H1 (cell line): ENCODE measurements at regions not wholly inside any gene's neighbourhood (a gene's known extent, or its start where the extent isn't known, plus 50 kb on each side); places are given as distances from the start of the nearest gene placed in this dataset.

Experiments used
- CTCF ChIA-PET: fragments of 300-600 bp; sonication (Branson Sonifier 250); formaldehyde crosslinking; loops from one replicate; lab custom pipeline; 2021; ENCODE audit not compliant: partially characterized antibody; lab: Charles Lee
- POLR2A ChIA-PET: fragments of 300-600 bp; sonication (Branson Sonifier 250); formaldehyde crosslinking; loops from one replicate; lab custom pipeline; 2021; ENCODE audit warnings: inconsistent platforms; ENCODE audit not compliant: partially characterized antibody; lab: Charles Lee
- DNase-seq, 2 experiments: peaks; one replicate each; pipeline versions ENCODE4 v3.0.0 to v3.0.0-alpha.2; 2010 to 2022; ENCODE audit warnings: low spot score in 2 of 2, low read depth in 1 of 2, mixed read lengths in 1 of 2
- FAIRE-seq: peaks from 2 replicates; lab custom pipeline; 2011; peaks lifted over from hg19 to GRCh38; lab: Jason Lieb, UNC
- H2AFZ ChIP-seq: 2 replicates; pipeline ENCODE4 v1.8.1; 2012; ENCODE audit warnings: low read length, inconsistent platforms
- H2AK5ac ChIP-seq: 2 replicates; pipeline ENCODE4 v1.6.1; 2013; ENCODE audit warnings: low read depth, low read length
- H2BK120ac ChIP-seq: replicated peaks from 2 replicates; pipeline ENCODE3; 2013; ENCODE audit warnings: low read depth, low read length, inconsistent platforms
- H2BK12ac ChIP-seq: 2 replicates; pipeline ENCODE4 v1.6.1; 2013; ENCODE audit warnings: low read depth, low read length
- H2BK15ac ChIP-seq: 2 replicates; pipeline ENCODE4 v1.6.1; 2013; ENCODE audit warnings: low read length
- H2BK20ac ChIP-seq: 2 replicates; pipeline ENCODE4 v1.6.1; 2013; ENCODE audit warnings: low read length
- H2BK5ac ChIP-seq: 2 replicates; pipeline ENCODE4 v1.6.1; 2013; ENCODE audit warnings: low read depth, low read length
- H3K14ac ChIP-seq: 2 replicates; pipeline ENCODE4 v1.6.1; 2013; ENCODE audit warnings: inconsistent platforms; ENCODE audit not compliant: insufficient read length
- H3K18ac ChIP-seq: 2 replicates; pipeline ENCODE4 v1.6.1; 2013; ENCODE audit warnings: low read length; ENCODE audit errors: extremely low read depth
- H3K23ac ChIP-seq: 2 replicates; pipeline ENCODE4 v1.6.1; 2013; ENCODE audit warnings: inconsistent platforms; ENCODE audit not compliant: insufficient read length
- H3K23me2 ChIP-seq: 2 replicates; pipeline ENCODE4 v1.6.1; 2013; ENCODE audit warnings: low read depth, low read length
- H3K27ac ChIP-seq: 2 replicates; pipeline ENCODE4 v1.6.1; 2011; ENCODE audit warnings: low read depth, low read length, inconsistent platforms
- H3K27me3 ChIP-seq, 4 experiments: replicated peaks in 1 of 4; 1 replicate in 1 of 4; 2 replicates in 3 of 4; pipeline versions ENCODE4 v1.6.1 to v1.8.1; 2011 to 2013; ENCODE audit warnings: low read length in 3 of 4, mild to moderate bottlenecking in 3 of 4, inconsistent platforms in 2 of 4, mixed read lengths in 2 of 4, moderate library complexity in 1 of 4; ENCODE audit not compliant: control insufficient read depth in 3 of 4, insufficient read depth in 3 of 4; ENCODE audit errors: extremely low read depth in 1 of 4
- H3K36me3 ChIP-seq, 4 experiments: 2 replicates each; pipeline versions ENCODE4 v1.6.1 to v1.8.1; 2011 to 2013; ENCODE audit warnings: mild to moderate bottlenecking in 4 of 4, low read length in 3 of 4, moderate library complexity in 2 of 4, control low read depth in 1 of 4, inconsistent platforms in 1 of 4; ENCODE audit not compliant: insufficient read depth in 4 of 4, control insufficient read depth in 2 of 4
- H3K4ac ChIP-seq: replicated peaks from 2 replicates; pipeline ENCODE3; 2013; ENCODE audit warnings: low read length, low read depth, mixed read lengths, inconsistent platforms; ENCODE audit not compliant: insufficient read length
- H3K4me1 ChIP-seq, 4 experiments: replicated peaks in 1 of 4; 1 replicate in 1 of 4; 2 replicates in 3 of 4; pipeline versions ENCODE4 v1.6.1 to v1.8.1; 2011 to 2013; ENCODE audit warnings: low read length in 3 of 4, inconsistent platforms in 2 of 4, mixed read lengths in 1 of 4; ENCODE audit not compliant: insufficient read depth in 4 of 4, control insufficient read depth in 3 of 4
- H3K4me2 ChIP-seq, 2 experiments: 2 replicates each; pipeline versions ENCODE4 v1.6.1 to v1.8.1; 2011 to 2013; ENCODE audit warnings: low read depth in 2 of 2, low read length in 2 of 2, control low read depth in 1 of 2, inconsistent platforms in 1 of 2, mild to moderate bottlenecking in 1 of 2; ENCODE audit not compliant: insufficient read depth in 1 of 2
- H3K4me3 ChIP-seq, 4 experiments: fragments of 200-600, 300-600 bp in 1 of 4; sonication (generic), shearing (Covaris generic), sonication (Bioruptor Twin) in 1 of 4; 2 replicates each; pipeline versions ENCODE4 v1.5.1 to v1.8.1; 2011 to 2016; ENCODE audit warnings: low read length in 4 of 4, low read depth in 3 of 4, control low read depth in 2 of 4, inconsistent platforms in 2 of 4, mild to moderate bottlenecking in 2 of 4, mixed read lengths in 1 of 4, moderate library complexity in 1 of 4; ENCODE audit not compliant: insufficient read depth in 2 of 4; ENCODE audit errors: extremely low read depth in 1 of 4
- H3K56ac ChIP-seq: replicated peaks from 2 replicates; pipeline ENCODE3; 2013; ENCODE audit warnings: low read depth, mild to moderate bottlenecking, mixed read lengths, low read length, inconsistent platforms; ENCODE audit not compliant: insufficient read length
- H3K79me1 ChIP-seq: 2 replicates; pipeline ENCODE4 v1.6.1; 2013; ENCODE audit warnings: low read depth, low read length, control low read depth
- H3K79me2 ChIP-seq, 2 experiments: 2 replicates each; pipeline versions ENCODE4 v1.6.1 to v1.8.1; 2012 to 2013; ENCODE audit warnings: low read length in 2 of 2, mild to moderate bottlenecking in 2 of 2, inconsistent platforms in 1 of 2; ENCODE audit not compliant: insufficient read depth in 2 of 2, control insufficient read depth in 1 of 2
- H3K9ac ChIP-seq, 4 experiments: replicated peaks in 1 of 4; 1 replicate in 1 of 4; 2 replicates in 3 of 4; pipeline versions ENCODE4 v1.6.1 to v1.8.1; 2011 to 2013; ENCODE audit warnings: low read depth in 3 of 4, low read length in 3 of 4, control low read depth in 2 of 4, mild to moderate bottlenecking in 2 of 4, moderate library complexity in 2 of 4, inconsistent platforms in 1 of 4; ENCODE audit errors: extremely low read depth in 1 of 4
- H3K9me3 ChIP-seq, 2 experiments: 2 replicates each; pipeline versions ENCODE4 v1.6.1 to v1.8.1; 2012 to 2013; ENCODE audit warnings: mild to moderate bottlenecking in 2 of 2, moderate library complexity in 2 of 2, control low read depth in 1 of 2, inconsistent platforms in 1 of 2, low read depth in 1 of 2, low read length in 1 of 2, mixed read lengths in 1 of 2; ENCODE audit not compliant: insufficient read depth in 2 of 2
- H4K20me1 ChIP-seq, 2 experiments: replicated peaks in 1 of 2; 2 replicates each; pipeline versions ENCODE3 to v1.8.1; 2011 to 2013; ENCODE audit warnings: inconsistent platforms in 2 of 2, low read length in 2 of 2, mild to moderate bottlenecking in 1 of 2; ENCODE audit not compliant: insufficient read depth in 2 of 2, control insufficient read depth in 1 of 2
- H4K5ac ChIP-seq: 2 replicates; pipeline ENCODE4 v1.6.1; 2013; ENCODE audit warnings: low read length, low read depth, mixed read lengths, inconsistent platforms; ENCODE audit not compliant: insufficient read length
- H4K8ac ChIP-seq: 2 replicates; pipeline ENCODE4 v1.8.0; 2013; ENCODE audit warnings: mild to moderate bottlenecking, moderate library complexity, low read length, inconsistent platforms; ENCODE audit not compliant: insufficient read depth; ENCODE audit errors: extremely low read depth
- H4K91ac ChIP-seq: replicated peaks from 2 replicates; pipeline ENCODE3; 2013; ENCODE audit warnings: low read length, mixed read lengths, inconsistent platforms; ENCODE audit not compliant: insufficient read length
- BCL11A ChIP-seq, 2 experiments: IDR thresholded peaks; one replicate each; pipeline ENCODE4 v1.6.1; 2011; ENCODE audit warnings: low read depth in 2 of 2, low read length in 2 of 2, mild to moderate bottlenecking in 2 of 2
- CHD2 ChIP-seq: IDR thresholded peaks from 2 replicates; pipeline ENCODE4 v1.6.1; 2012; ENCODE audit warnings: low read length, improper control_type of control experiment
- CTBP2 ChIP-seq: IDR thresholded peaks from 2 replicates; pipeline ENCODE4 v1.7.0; 2011; ENCODE audit warnings: borderline replicate concordance, mild to moderate bottlenecking, moderate library complexity, mixed read lengths, low read length; ENCODE audit not compliant: insufficient read depth, insufficient read length
- E2F6 ChIP-seq: IDR thresholded peaks from 2 replicates; pipeline ENCODE4 v1.6.1; 2012; ENCODE audit warnings: inconsistent platforms
- EP300 ChIP-seq, 2 experiments: IDR thresholded peaks; 1 replicate in 1 of 2; 2 replicates in 1 of 2; pipeline ENCODE4 v1.6.1; 2011 to 2012; ENCODE audit warnings: low read depth in 2 of 2, low read length in 2 of 2, mild to moderate bottlenecking in 2 of 2, borderline replicate concordance in 1 of 2, inconsistent platforms in 1 of 2, moderate library complexity in 1 of 2
- HDAC6 ChIP-seq: IDR thresholded peaks from one replicate; pipeline ENCODE4 v1.7.1; 2012; ENCODE audit warnings: low read depth, mild to moderate bottlenecking, inconsistent platforms, low read length, moderate library complexity
- KDM1A ChIP-seq: fragments of 200-600, 300-600 bp; sonication (generic); IDR thresholded peaks from 2 replicates; pipeline ENCODE4 v1.7.1; 2016; ENCODE audit warnings: mild to moderate bottlenecking, low read length, borderline replicate concordance
- NANOG ChIP-seq: IDR thresholded peaks from 2 replicates; pipeline ENCODE4 v1.6.1; 2011; ENCODE audit warnings: low read length, low read depth, mild to moderate bottlenecking, inconsistent platforms; ENCODE audit not compliant: insufficient read depth, poor library complexity, severe bottlenecking
- POLR2A ChIP-seq, 2 experiments: IDR thresholded peaks; 1 replicate in 1 of 2; 2 replicates in 1 of 2; pipeline ENCODE4 v1.6.1; 2011; ENCODE audit warnings: low read depth in 2 of 2, low read length in 2 of 2, mild to moderate bottlenecking in 2 of 2; ENCODE audit errors: control extremely low read depth in 1 of 2
- RNF2 ChIP-seq: fragments of 200-900, 300-1000 bp; sonication (generic); IDR thresholded peaks from 2 replicates; pipeline ENCODE4 v1.7.1; 2016; ENCODE audit warnings: borderline replicate concordance, low read depth, mild to moderate bottlenecking, antibody characterized with exemption, low read length; ENCODE audit not compliant: poor library complexity, severe bottlenecking; ENCODE audit errors: missing control alignments
- SUZ12 ChIP-seq: fragments of 200-600 bp; sonication (generic); IDR thresholded peaks from 2 replicates; pipeline ENCODE4 v1.6.1; 2012; ENCODE audit warnings: mild to moderate bottlenecking, inconsistent platforms, low read length, moderate library complexity, mixed read lengths
- ZNF274 ChIP-seq: IDR thresholded peaks from 2 replicates; pipeline ENCODE4 v1.7.0; 2012; ENCODE audit warnings: low read length, borderline replicate concordance; ENCODE audit errors: extremely low read depth
- WGBS, 2 experiments: shearing (Covaris generic) in 1 of 2; methylation state at CpG; one replicate each; pipeline versions ENCODE4 v1.1.6 to v1.1.7; 2013 to 2015; ENCODE audit warnings: low lambda C conversion rate in 2 of 2, mixed read lengths in 2 of 2, inconsistent platforms in 1 of 2, low coverage in 1 of 2, missing lambda C conversion rate in 1 of 2; ENCODE audit not compliant: insufficient replicate concordance in 2 of 2, insufficient coverage in 1 of 2, insufficient read length in 1 of 2; ENCODE audit errors: extremely low coverage in 1 of 2, missing lambda C conversion rate in 1 of 2; 5-methylcytosine and 5-hydroxymethylcytosine counted together
- TF ChIP-seq, protein P1 (sequence below): IDR thresholded peaks from 2 replicates; pipeline ENCODE4 v1.6.1; 2012; ENCODE audit warnings: inconsistent platforms

DNA sequence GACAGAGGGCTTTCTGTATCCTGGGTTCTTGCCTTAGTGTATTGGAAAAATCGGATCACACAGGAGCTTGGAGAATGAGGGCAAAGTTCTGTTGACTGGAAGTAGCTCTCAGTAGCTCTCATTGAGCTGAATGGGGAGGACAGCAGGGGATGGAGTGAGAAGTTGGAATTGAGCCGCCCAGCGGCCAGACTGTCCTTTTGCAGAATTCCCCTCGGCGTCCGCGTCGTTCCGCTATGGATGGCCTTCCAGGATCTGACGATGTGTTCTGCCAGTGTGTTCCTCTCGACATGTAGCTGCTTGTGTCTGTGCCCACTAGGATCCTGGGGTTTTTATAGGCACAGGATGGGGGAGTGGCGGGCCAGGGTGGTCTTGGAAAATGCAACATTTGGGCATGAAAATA, 351.8 kb upstream of the SEMA3A start:
- Histone ChIP-seq H3K14ac (no peak overlapping the region), H2BK5ac (no peak overlapping the region), H3K4ac (no peak overlapping the region), H3K79me2 (no peaks in the 10 kb centered on the region), H2BK15ac (no peak overlapping the region), H2BK12ac (no peak overlapping the region), H3K23me2 (no peaks in the 10 kb centered on the region), H3K9me3 (no peaks in the 10 kb centered on the region), H4K20me1 (no peaks in the 10 kb centered on the region), H3K9ac (no peak overlapping the region), H3K36me3 (no peaks in the 10 kb centered on the region), H2AFZ (no peak overlapping the region), H3K56ac (no peak overlapping the region), H3K27me3 (no peaks in the 10 kb centered on the region), H2BK20ac (no peak overlapping the region), H4K5ac (no peak overlapping the region), H3K79me1 (no peaks in the 10 kb centered on the region), H3K4me3 (no peak overlapping the region), H3K4me1 (no peaks in the 10 kb centered on the region; a peak in 2 of 7 replicates), H2BK120ac (no peak overlapping the region), H4K8ac (no peak overlapping the region), H2AK5ac (no peak overlapping the region), H3K27ac (no peak overlapping the region), H3K23ac (no peak overlapping the region), H3K4me2 (no peak overlapping the region), H4K91ac (no peak overlapping the region), H3K18ac (no peak overlapping the region)
- WGBS, 2 experiments = 89% methylated on average over 12 of the region's 12 CpGs; no CpG with 5 or more reads in 1 of the 2 experiments
- DNase-seq = no peak
- ChIA-PET CTCF (interaction anchor here (1.1 to 1.2 kb wide), 2 partner anchors 12 to 452 kb away, joined by 4 to 5 read pairs; no protein-coding TSS in a partner anchor), POLR2A (no interaction called here)
- FAIRE-seq = no peak
- TF ChIP-seq EP300 (IDR thresholded peaks at IDR 0.05; ENCODE audit: borderline replicate concordance in 1 of 2, low read depth in 2 of 2, low read length in 2 of 2) (no peak), NANOG (no peak), POLR2A (IDR thresholded peaks at IDR 0.05; ENCODE audit: control extremely low read depth in 1 of 2, low read depth in 2 of 2, low read length in 2 of 2) (no peak), BCL11A (IDR thresholded peaks at IDR 0.05; ENCODE audit: low read depth in 2 of 2, low read length in 2 of 2) (no peak), E2F6 (no peak), SUZ12 (no peak), RNF2 (no peak), ZNF274 (no peak), KDM1A (no peak), CTBP2 (no peak), HDAC6 (no peak), CHD2 (no peak)
- TF ChIP-seq, protein P1, sequence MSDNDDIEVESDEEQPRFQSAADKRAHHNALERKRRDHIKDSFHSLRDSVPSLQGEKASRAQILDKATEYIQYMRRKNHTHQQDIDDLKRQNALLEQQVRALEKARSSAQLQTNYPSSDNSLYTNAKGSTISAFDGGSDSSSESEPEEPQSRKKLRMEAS = no peak
